Breast epithelium (tissue), 4 donors: ENCODE measurements at regions not wholly inside any gene's neighbourhood (a gene's known extent, or its start where the extent isn't known, plus 50 kb on each side); places are given as distances from the start of the nearest gene placed in this dataset.

Experiments used
- DNase-seq, 2 donors: peaks; one replicate each; pipeline ENCODE4 v3.0.0-alpha.2; 2019; ENCODE audit warnings: low spot score in 2 of 2
- H3K27ac ChIP-seq, 2 donors: fragments of 200-600 bp; sonication (generic) in 1 of 2; one replicate each; pipeline ENCODE4 v1.5.1; 2016 to 2019; ENCODE audit warnings: mild to moderate bottlenecking in 1 of 2
- H3K27me3 ChIP-seq, 2 donors: fragments of 200-600 bp; sonication (generic) in 1 of 2; one replicate each; pipeline versions ENCODE4 v1.5.1 to v1.6.0; 2017 to 2019; ENCODE audit warnings: control low read depth in 1 of 2, mild to moderate bottlenecking in 1 of 2
- H3K36me3 ChIP-seq: fragments of 200-600 bp; one replicate; pipeline ENCODE4 v1.5.1; 2019
- H3K4me1 ChIP-seq, 2 donors: fragments of 200-600 bp; sonication (generic); one replicate each; pipeline ENCODE4 v1.5.1; 2016 to 2019; ENCODE audit warnings: control low read depth in 1 of 2
- H3K4me3 ChIP-seq, 3 donors: fragments of 200-600 bp; sonication (generic); 1 replicate in 2 of 3; 2 replicates in 1 of 3; pipeline ENCODE4 v1.5.1; 2016 to 2019; ENCODE audit warnings: mild to moderate bottlenecking in 3 of 3, moderate library complexity in 2 of 3
- H3K9me3 ChIP-seq, 2 donors: fragments of 200-600 bp; sonication (generic) in 1 of 2; one replicate each; pipeline ENCODE4 v1.5.1; 2016 to 2019; ENCODE audit warnings: control low read depth in 1 of 2
- CTCF ChIP-seq, 3 donors: fragments of 450-650 bp; IDR thresholded peaks; one replicate each; pipeline ENCODE4 v1.5.1; 2016 to 2017; ENCODE audit warnings: antibody characterized with exemption in 3 of 3, mild to moderate bottlenecking in 3 of 3, moderate library complexity in 3 of 3
- POLR2A ChIP-seq: fragments of 450-650 bp; IDR thresholded peaks from one replicate; pipeline ENCODE4 v1.6.1; 2016; ENCODE audit warnings: antibody characterized with exemption, mild to moderate bottlenecking, moderate library complexity
- POLR2AphosphoS5 ChIP-seq, 3 donors: sonication (generic); formaldehyde crosslinking; IDR thresholded peaks; one replicate each; pipeline ENCODE4 v1.6.1; 2017; ENCODE audit warnings: antibody characterized with exemption in 3 of 3
- intact Hi-C: fragments of 100-400 bp; cut with DNase I; formaldehyde crosslinking; loops from one replicate; pipeline ENCODE4 v1.15.1; 2023; ENCODE audit warnings: low total_unique reads

DNA sequence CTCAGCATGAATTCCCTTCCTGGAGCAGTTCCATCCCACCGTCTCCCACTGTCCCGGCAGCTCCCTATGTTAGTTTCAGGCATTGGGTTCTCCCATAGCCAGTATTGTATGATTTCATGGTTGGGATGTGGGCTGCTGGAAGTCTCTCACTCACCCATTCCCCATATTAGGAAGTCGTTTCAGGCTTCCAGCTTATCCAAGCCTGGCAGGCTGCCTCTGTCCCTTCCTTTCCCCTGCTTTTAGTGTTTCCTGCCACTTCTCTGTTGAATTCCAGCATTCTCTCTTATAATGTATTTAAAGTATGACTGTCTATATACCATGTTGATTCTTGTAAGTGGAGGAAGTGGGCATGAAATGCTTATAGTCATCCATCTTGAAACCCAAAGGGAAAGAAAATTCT lies 309.7 kb upstream of the RBMS3 start:
- no peak for TF ChIP-seq POLR2AphosphoS5 (IDR thresholded peaks at IDR 0.05)
- TF ChIP-seq CTCF (IDR thresholded peaks at IDR 0.05): no peak
- no peak for TF ChIP-seq POLR2A
- no peaks in the 10 kb centered on the region for H3K27me3 ChIP-seq
- peaks cover 12 to 22% of the 10 kb centered on the region in 2 donors for H3K9me3 ChIP-seq
- H3K4me3 ChIP-seq: no peak overlapping the region
- H3K4me1 ChIP-seq: no peaks in the 10 kb centered on the region
- DNase-seq: no peak
- no peak overlapping the region for H3K27ac ChIP-seq
- H3K36me3 ChIP-seq: no peaks in the 10 kb centered on the region
- intact Hi-C loops: no loop called here

DNA sequence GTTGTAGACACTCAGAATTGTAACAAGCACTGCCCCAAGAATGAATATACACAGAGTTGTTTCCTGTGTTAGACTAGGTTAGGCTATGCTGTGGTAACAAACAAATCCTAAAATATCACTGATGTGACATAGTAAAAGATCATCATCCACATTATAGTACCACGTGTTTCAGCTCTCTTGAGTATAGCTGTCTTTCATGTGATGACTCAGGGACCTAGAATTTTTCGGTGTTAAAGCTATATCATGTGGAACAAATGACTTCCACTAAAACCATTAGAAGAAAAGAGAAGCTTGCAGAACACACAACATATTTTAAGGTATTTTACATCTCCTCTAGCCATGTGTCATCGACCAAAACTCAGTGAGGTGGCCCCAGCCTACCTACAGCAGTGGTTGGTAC lies 307.9 kb upstream of the RBMS3 start:
- no peak for DNase-seq
- Histone ChIP-seq H3K4me1 (no peaks in the 10 kb centered on the region), H3K36me3 (no peaks in the 10 kb centered on the region), H3K27ac (no peak overlapping the region), H3K4me3 (no peak overlapping the region), H3K27me3 (no peaks in the 10 kb centered on the region), H3K9me3 (peaks cover 12 to 22% of the 10 kb centered on the region in 2 donors)
- intact Hi-C loops: no loop called here
- TF ChIP-seq CTCF (IDR thresholded peaks at IDR 0.05): no peak
- no peak for TF ChIP-seq POLR2A
- no peak for TF ChIP-seq POLR2AphosphoS5 (IDR thresholded peaks at IDR 0.05)

GRCh38 chr3:28973609-28974008 lies 307.3 kb upstream of the RBMS3 start:
- TF ChIP-seq POLR2A: no peak
- no peak for TF ChIP-seq POLR2AphosphoS5 (IDR thresholded peaks at IDR 0.05)
- no peak for TF ChIP-seq CTCF (IDR thresholded peaks at IDR 0.05)
- intact Hi-C loops: no loop called here
- H3K9me3 ChIP-seq: peaks cover 12 to 18% of the 10 kb centered on the region in 2 donors

DNA sequence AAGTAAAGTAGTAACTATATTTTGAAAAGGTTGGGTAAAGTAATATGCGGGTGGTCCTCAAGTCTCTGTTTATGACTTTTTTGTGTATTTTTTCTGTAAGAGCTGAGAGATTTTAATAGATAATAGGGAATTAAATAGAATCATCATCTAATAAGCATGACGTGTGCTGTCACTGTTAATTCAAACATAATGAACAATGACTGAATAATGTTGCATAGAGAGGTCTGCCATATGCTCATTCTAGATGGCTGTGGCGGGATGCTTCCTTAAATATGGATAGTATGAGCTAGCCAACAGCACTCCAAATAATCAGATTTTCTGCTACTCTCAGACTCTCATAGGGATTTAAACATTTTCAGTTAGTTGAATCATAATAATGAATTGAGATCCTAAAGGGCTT lies 302.8 kb upstream of the RBMS3 start:
- no peaks in the 10 kb centered on the region for H3K4me1 ChIP-seq
- H3K27ac ChIP-seq: no peak overlapping the region
- no peaks in the 10 kb centered on the region for H3K27me3 ChIP-seq
- no peaks in the 10 kb centered on the region for H3K9me3 ChIP-seq
- DNase-seq: no peak
- H3K36me3 ChIP-seq: no peaks in the 10 kb centered on the region
- H3K4me3 ChIP-seq: no peak overlapping the region
- TF ChIP-seq CTCF (IDR thresholded peaks at IDR 0.05): no peak
- intact Hi-C loops: no loop called here

More at GRCh38 chr3:28973609-28974008, 307.3 kb upstream of the RBMS3 start:
- Histone ChIP-seq H3K4me1 (no peaks in the 10 kb centered on the region), H3K27ac (no peak overlapping the region), H3K27me3 (no peaks in the 10 kb centered on the region), H3K36me3 (no peaks in the 10 kb centered on the region), H3K4me3 (no peak overlapping the region)
- DNase-seq: no peak

DNA sequence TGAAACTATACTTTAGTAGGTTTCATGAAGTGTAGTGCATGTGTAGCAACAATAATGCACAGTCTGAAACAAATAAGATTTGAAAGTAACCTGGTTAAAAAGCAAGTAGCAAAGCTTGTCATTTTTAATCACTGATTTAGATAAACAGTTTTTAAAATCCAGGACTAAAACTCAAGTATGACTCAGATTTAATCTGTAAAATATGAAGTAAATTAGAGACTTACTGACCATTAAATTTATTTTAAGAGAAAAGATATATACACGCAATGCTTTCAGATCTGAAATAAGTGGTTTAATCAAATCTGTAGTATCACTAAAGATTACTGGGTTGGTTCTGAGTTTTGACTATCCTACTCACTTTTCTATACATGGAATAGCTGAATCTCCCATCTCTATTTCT lies 300.7 kb upstream of the RBMS3 start:
- TF ChIP-seq CTCF (IDR thresholded peaks at IDR 0.05): no peak
- TF ChIP-seq POLR2A: no peak
- no peak for TF ChIP-seq POLR2AphosphoS5 (IDR thresholded peaks at IDR 0.05)
- Histone ChIP-seq H3K36me3 (no peaks in the 10 kb centered on the region), H3K27ac (no peak overlapping the region), H3K9me3 (no peaks in the 10 kb centered on the region), H3K4me3 (no peak overlapping the region), H3K4me1 (no peaks in the 10 kb centered on the region), H3K27me3 (no peaks in the 10 kb centered on the region)
- intact Hi-C loops: no loop called here
- no peak for DNase-seq
